HG03432 (cell line): ENCODE measurements at regions not wholly inside any gene's neighbourhood (a gene's known extent, or its start where the extent isn't known, plus 50 kb on each side); places are given as distances from the start of the nearest gene placed in this dataset.
"Not testable (repeated sequence)": the region's sequence is repeated elsewhere in the genome, so short reads cannot be mapped to it uniquely, and the experiment has no call there.

Experiments used
- ATAC-seq: cut with Tn5 transposase; IDR thresholded peaks from one replicate; pipeline ENCODE4 v1.9.1; 2021; ENCODE audit warnings: mild to moderate bottlenecking, moderate library complexity; ENCODE audit not compliant: unreplicated experiment

DNA sequence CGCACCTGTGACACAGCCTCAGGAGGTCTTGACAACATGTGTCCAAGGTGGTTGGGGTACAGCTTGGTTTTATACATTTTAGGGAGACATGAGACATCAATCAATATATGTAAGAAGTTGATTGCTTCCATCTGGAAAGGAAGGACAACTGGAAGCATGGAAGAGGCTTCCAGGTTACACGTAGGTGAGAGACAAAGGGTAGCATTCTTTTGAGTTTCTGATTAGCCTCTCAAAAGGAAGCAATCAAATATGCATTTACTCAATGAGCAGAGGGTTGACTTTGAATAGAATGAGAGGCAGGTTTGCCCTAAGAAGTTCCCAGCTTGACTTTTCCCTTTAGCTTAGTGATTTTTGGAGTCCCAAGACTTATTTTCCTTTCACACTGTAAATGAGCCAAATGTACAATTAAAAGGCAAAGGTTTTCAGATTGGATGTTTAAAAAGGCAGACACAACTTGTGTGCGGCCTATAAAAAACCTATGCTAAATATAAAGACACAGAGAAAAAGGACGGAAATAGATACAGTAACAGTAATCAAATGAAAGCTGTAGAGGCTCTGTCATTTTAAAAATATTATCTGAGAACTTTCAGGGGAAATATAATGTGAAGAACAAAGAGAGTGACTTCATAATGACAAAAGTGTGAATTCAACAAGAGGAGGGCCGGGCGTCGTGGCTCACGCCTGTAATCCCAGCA, 65.7 kb upstream of the LANCL2 start:
- ATAC-seq: no peak

DNA sequence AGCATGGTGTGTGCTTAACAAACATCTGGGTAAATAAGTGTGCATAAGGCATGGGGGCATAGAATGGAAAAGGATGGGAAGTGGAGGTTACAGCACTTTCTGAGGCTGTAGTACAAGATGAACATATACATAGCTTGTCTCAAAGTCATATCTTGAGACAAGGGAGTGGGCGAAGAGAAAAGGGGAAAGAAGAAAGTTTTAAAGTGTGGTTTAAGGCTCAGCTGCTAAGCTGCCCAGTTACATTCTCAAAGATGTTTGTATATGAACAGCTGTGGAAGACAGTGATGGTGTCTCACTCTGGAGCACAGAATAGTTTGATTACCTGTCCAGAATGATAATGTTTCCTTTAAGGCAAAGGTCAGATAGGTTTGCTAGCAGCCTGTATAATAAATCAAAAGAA, 61.9 kb upstream of the LANCL2 start:
- peak; percentile 37 for ATAC-seq

DNA sequence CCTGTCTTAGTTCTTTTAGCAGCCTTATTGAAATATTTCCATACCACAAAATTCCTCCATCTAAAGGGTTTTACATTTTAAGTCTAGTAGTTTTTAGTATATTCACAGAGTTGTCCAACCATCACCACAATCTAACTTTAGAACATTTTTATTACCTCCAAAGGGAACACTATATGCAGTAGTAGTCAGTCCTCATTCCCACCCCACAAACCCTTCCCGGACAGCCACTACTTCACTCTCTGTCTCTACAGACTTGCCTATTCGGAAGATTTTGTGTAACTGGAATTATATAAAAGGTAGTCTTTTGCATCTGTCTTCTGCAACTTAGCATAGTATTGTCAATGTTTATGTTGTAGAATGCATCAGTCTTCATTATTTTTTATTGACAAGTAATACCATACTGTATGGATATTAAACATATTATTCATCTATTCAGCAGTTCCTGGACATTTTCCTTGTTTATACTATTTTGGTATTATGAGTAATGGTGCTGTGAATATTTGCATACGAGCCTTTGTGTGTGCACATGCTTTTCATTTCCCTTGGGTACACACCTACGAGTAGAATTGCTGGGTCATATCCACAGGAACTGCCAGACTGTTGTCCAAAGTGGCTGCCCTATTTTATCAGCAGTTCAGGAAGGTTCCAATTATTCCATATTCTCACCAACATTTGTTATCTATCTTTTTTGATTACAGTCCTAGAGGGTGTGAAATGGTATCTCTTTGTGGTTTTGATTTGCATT, 60.9 kb upstream of the LANCL2 start:
- ATAC-seq: no peak

DNA sequence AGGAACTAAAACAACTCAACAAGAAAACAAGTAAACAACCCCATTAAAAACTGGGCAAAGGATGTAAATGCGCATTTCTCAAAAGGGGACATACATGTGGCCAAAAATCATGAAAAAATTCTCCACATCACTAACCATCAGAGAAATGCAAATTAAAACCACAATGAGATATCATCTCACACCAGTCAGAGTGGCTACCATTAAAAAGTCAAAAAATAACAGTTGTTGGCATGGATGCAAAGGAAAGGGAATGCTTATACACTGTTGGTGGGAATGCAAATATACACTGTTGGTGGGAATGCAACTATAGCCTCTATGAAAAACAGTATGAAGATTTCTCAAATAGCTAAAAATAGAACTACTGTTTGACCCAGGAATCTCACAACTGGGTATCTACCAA, 60.0 kb upstream of the LANCL2 start:
- ATAC-seq: no peak

DNA sequence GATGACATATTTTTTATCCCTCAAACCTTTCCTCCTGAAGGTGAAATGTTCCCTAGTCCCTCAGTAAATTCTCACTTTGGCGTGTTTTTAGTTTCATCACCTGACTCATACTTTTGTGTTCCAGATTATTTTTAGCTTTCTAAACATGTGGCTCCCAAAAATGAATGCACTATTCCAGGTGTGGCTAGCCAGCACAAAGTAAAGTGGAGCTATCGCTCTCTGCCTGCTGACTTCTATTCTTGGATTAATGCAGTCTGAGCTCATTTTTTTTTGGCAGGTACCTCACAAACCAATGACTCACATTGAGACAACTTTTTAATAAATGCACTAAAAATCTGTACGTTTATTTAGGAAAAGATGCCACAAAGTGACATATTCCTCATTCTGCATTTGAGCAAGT, 58.8 kb upstream of the LANCL2 start:
- no peak for ATAC-seq

DNA sequence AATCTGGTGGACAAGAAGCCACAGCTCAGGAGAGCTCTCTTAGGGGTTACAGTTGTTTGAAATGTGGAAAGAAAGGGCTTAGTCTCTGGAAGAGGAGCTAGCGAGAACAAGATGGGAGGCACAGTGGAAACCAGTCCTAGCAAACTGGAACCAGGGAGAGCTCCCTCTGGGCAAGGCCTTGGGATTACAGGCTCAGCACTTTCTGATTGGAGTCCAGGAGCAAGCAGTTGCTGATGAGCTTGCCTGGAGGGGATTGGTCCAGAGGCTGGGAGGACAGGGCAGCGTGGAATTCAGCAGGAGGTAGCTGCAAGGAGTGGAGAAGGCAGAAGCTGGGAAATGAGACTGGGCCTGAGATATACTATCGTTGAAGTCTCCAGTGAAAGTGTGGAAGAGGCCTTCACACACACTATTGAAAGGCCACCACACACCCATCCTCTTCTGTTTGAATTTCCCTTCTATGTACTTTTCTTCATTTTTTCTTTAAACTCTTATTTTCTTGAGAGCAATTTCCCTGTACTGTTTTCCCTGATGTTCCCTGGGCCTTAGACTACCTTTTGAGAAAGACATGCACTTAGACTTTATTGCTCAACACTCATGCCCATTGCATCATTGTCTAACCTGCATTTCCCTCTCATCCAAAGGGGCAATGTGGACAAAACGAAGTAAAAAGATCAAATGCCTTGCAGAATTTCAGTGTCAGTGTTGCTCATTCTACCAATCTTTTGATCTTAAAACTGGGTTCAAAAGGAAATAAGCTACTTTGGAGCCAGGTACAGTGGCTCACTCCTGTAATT, 57.8 kb upstream of the LANCL2 start:
- no peak for ATAC-seq

DNA sequence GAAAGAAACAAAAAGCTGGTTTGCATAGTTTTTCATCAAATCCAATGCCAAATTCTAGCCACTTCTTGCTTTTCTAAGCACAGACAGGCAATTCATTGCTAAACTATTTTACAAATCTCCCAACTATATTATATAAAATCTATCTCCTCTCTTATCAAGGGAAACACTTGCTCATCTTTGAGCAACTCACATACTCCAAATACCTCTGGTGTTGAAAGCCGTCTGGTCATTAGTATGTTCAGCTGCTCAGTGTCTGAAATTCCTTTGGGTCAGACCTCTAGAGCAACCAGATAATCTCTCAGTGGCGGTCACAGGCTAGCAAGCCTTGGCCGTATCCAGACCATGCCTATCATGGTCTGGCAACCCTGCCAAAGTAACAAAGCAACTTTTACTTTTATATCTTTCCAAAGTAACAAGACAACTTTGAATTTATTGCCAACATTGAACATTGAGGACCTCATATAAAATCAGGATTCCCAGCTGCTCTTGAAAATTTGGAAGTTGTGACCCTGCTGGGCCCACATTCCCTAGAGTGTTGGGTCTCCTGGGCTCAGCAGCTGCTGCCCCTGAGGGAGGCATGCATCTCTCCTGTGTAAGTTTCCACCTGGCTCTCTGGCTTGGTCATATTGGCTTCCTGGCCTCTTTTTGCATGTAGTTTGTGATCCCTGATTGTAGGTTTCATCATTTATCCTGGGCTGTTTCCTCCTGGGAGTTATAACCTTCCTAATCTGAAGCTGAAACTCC, 56.8 kb upstream of the LANCL2 start:
- peak; percentile 4 for ATAC-seq

DNA sequence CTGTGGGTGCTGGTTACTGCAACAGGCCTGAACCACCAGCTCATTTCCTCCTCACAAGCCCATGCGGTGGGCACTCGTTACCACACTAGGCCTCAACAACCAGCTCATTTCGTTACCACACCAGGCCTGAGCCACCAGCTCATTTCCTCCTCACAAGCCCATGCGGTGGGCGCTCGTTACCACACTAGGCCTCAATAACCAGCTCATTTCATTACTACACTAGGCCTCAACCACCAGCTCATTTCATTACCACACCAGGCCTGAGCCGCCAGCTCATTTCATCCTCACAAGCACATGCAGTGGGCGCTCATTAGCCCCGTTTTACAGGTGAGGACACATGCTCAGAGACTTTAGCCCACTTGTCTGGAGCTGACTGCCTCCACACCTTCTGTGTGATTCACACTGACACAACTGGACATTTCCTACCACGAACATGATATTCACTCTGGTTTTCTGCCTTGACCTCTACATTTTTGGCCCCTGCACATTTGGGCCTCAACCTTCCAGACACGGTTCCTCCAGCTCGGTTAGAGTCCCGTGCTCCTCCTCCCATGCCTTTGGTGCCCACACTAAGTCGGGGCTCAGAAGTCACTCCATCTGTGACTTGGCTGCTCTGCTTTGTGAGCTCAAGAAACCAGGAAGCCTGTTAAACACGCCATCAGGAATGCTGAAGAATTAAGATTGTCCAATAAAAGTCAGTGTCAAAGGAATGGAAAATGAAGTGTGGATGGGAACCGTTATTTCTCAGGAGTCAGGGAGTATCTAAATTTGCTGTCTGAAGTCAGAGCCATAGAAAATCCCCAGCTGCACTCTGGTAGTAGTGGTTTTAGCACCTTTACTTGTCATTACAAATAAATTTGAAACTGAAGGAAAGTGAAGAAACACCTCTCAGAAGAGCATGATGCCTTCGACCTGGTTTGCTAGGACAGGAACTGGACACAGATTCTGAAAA, 55.8 kb upstream of the LANCL2 start:
- peak; percentile 92 for ATAC-seq

DNA sequence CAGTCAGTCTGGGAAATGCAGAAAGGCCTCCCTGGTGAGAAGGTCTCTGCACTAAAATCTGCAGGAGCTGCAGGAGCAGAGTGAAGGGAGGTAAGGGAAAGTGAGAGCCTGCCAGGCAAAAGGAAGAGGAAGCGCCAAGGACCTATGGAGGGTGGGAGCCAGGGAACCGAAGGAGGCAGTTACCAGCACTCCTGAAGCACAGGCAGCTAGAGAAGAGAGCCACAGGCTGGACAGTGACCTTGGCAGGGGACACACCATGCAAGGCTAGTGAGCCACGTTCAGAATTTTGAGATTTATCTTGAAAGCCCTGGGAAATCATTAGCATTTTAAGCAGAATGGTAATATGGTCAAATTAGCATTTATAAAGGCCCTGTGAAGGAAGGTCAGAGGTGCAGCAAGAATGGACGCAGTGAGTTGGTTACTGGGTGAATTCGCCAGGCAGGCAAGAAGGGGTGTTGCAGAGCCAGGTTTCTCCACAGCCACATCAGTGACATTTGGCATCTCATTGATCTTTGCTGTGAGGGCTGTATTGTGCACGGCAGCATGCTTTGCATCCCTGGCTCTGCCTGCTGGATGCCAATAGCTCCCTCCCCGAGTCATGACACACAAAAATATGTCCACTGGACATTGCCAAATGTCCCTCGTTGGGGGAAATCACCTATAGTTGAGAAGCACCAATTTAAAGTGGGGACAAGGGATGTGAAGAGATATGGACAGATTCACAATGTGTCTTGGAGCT, 54.7 kb upstream of the LANCL2 start:
- ATAC-seq: no peak

DNA sequence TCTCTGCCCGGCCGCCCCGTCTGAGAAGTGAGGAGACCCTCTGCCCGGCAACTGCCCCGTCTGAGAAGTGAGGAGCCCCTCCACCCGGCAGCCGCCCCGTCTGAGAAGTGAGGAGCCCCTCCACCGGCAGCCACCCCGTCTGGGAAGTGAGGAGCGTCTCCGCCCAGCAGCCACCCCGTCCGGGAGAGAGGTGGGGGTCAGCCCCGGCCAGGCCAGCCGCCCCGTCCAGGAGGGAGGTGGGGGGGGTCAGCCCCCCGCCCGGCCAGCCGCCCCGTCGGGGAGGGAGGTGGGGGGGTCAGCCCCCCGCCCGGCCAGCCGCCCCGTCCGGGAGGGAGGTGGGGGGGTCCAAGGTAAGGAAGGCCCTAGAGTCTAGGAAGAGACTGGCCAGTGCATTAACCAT, 53.2 kb upstream of the LANCL2 start:
- not testable (repeated sequence) for ATAC-seq

DNA sequence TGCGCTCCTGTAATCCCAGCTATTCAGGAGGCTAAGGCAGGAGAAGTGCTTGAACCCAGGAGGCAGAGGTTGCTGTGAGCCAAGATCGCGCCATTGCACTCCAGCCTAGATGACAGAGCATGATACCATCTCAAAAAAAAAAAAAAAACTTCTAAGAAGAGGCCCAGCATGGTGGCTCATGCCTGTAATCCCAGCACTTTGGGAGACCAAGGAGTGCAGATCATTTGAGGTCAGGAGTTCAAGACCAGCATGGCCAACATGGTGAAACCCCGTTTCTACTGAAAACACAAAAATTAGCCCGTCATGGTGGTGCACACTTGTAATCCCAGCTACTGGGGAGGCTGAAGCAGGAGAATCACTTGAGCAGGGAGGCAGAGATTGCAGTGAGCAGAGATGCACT, 51.5 kb upstream of the LANCL2 start:
- not testable (repeated sequence) for ATAC-seq

DNA sequence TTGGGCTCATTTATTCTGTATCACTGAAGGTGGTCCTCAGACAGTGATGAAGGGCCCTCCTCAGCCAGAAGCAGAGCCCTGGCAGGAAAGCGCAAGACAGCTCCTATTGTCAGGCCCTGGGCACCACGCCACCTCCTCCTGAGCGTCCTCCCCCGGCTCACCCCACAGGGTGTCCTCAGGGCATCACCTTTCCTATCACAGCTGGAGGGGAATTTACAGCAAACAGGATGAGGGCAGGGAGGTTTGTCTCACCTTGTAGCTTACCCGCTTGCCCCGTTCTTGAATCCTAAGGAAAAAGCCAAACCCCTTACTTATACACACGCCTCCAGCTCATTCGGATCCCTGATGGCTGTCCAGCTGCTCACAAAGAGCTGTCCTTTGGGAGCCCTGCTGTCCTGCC, 50.2 kb upstream of the LANCL2 start:
- ATAC-seq: no peak
